ENCODE measurements at regions not wholly inside any gene's neighbourhood (a gene's known extent, or its start where the extent isn't known, plus 50 kb on each side); places are given as distances from the start of the nearest gene placed in this dataset.

DNA sequence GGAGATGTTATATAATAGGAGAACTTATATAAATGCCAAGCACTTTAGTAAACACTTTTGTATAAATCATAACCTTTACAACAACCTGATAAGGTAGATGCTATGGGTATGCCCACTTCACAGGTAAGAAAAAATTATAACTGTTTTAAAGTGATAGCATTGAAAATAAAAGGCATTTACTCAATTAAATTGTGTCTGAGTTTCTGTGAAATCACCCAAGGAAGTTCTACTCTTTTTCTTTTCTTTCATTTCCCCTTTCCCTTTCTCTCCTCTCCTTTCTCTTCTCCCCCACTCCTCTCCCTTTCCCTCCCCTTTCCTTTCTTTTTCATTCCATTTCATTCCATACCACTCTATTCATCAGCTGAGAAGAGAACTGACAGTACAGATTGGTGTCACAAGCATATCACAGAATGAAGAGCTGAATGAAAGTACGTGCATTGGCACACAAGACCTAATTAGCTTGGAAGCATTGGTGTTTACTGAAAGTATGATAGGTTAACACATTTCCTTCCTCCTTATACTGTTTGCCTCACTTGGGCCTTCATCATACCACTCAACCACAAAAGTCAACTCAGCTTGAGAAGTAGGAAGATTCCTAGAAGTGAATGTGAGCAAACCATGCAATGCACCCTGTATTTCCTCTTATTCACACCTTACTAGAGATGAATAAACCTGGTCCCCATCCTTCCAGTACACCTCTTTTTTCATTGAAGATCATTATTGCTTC, 117.9 kb upstream of the AGR3 start:
- TF ChIP-seq EZH2 (IDR thresholded peaks at IDR 0.05; ENCODE audit: borderline replicate concordance, low read length) (no peak), CTCF (conservative IDR thresholded peaks at IDR 0.05 in 1 of 2, IDR thresholded peaks at IDR 0.05 in 1 of 2; ENCODE audit: extremely low read depth in 1 of 2, insufficient read depth in 1 of 2, low read depth in 1 of 2, low read length in 2 of 2) (no peak)
